ENCODE measurements at regions not wholly inside any gene's neighbourhood (a gene's known extent, or its start where the extent isn't known, plus 50 kb on each side); places are given as distances from the start of the nearest gene placed in this dataset.

- no peaks in the 10 kb centered on the region for H3K36me3 ChIP-seq
- H3K4me3 ChIP-seq = no peak overlapping the region
- H3K4me1 Mint-ChIP-seq = peaks cover 25% of the 10 kb centered on the region
- H3K27me3 ChIP-seq = peaks cover 71% of the 10 kb centered on the region
- peaks cover 14% of the 10 kb centered on the region for H3K4me1 ChIP-seq
- H3F3A ChIP-seq (ENCODE audit: low read depth) = peaks cover 15% of the 10 kb centered on the region
- no peak overlapping the region for H3K27ac Mint-ChIP-seq
- TF ChIP-seq EZH2 (IDR thresholded peaks at IDR 0.05) (no peak), EZH2phosphoT487 (IDR thresholded peaks at IDR 0.05) (no peak), CTCF (IDR thresholded peaks at IDR 0.05) (no peak)
- H2AFZ ChIP-seq (replicated peaks) = no peak overlapping the region
- H3K9me3 ChIP-seq (ENCODE audit: low read depth) = no peaks in the 10 kb centered on the region
- H3K27ac ChIP-seq = no peak overlapping the region
- peaks cover 4% of the 10 kb centered on the region for H3K27me3 Mint-ChIP-seq (ENCODE audit: insufficient read depth, low read depth)
- peaks cover 13% of the 10 kb centered on the region for H4K20me1 ChIP-seq (ENCODE audit: low read depth)
- H3K79me2 ChIP-seq (ENCODE audit: low read depth) = no peaks in the 10 kb centered on the region
- no peaks in the 10 kb centered on the region for H3K36me3 Mint-ChIP-seq
- no peak overlapping the region for H3K4me2 ChIP-seq
- DNase-seq (ENCODE audit: low spot score) = no peak
- H3K4me3 Mint-ChIP-seq = no peak overlapping the region
- no peak overlapping the region for H3K9ac ChIP-seq
- no peaks in the 10 kb centered on the region for H3K9me3 Mint-ChIP-seq
These were observed 344.5 kb downstream of the MFSD1 start for GRCh38 chr3:159146392-159146791.

DNA sequence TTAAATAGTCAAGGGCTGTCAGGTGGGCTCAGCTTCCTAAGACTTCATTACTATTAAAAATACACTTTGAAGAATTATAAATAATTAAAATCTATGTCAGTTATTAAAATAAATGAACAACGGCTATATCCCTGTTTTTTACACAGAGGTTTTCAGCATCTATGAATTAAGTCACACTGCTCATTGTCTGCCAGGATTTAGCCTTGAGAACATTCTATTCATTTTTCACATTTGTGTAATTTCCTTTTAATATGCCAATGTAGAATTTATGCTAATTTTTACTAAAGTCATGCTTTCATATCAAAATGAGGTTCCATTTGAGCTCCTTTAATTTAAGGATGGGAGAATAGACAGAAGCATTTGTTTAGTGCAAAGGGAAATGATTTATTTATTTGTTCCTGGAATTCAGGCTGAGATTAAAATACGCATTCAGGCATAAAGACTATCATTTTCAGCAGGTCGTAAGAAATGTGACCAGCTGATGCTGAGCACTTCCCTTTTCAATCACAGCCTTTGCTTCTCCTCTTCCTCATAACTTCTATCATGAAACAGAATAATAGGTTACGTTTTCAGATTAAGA lies 345.1 kb downstream of the MFSD1 start:
- peaks cover 14% of the 10 kb centered on the region for H3K4me1 ChIP-seq
- H2AFZ ChIP-seq (replicated peaks) = no peak overlapping the region
- H3K4me2 ChIP-seq = no peak overlapping the region
- no peaks in the 10 kb centered on the region for H3K36me3 ChIP-seq
- no peak for DNase-seq (ENCODE audit: low spot score)
- Mint-ChIP-seq H3K9me3 (no peaks in the 10 kb centered on the region), H3K36me3 (no peaks in the 10 kb centered on the region), H3K27me3 (ENCODE audit: insufficient read depth, low read depth) (peaks cover 4% of the 10 kb centered on the region), H3K4me3 (no peak overlapping the region), H3K27ac (no peak overlapping the region), H3K4me1 (peaks cover 25% of the 10 kb centered on the region)
- peaks cover 76% of the 10 kb centered on the region for H3K27me3 ChIP-seq
- H3K79me2 ChIP-seq (ENCODE audit: low read depth) = no peaks in the 10 kb centered on the region
- H3K27ac ChIP-seq = no peak overlapping the region
- no peak overlapping the region for H3K4me3 ChIP-seq
- peaks cover 15% of the 10 kb centered on the region for H3F3A ChIP-seq (ENCODE audit: low read depth)
- peaks cover 13% of the 10 kb centered on the region for H4K20me1 ChIP-seq (ENCODE audit: low read depth)
- H3K9ac ChIP-seq = no peak overlapping the region
- no peak for TF ChIP-seq CTCF (IDR thresholded peaks at IDR 0.05)
- no peak for TF ChIP-seq EZH2phosphoT487 (IDR thresholded peaks at IDR 0.05)
- TF ChIP-seq EZH2 (IDR thresholded peaks at IDR 0.05) = no peak
- no peaks in the 10 kb centered on the region for H3K9me3 ChIP-seq (ENCODE audit: low read depth)

GRCh38 chr3:159147813-159148212 lies 346.0 kb downstream of the MFSD1 start:
- Mint-ChIP-seq H3K27me3 (ENCODE audit: insufficient read depth, low read depth) (peaks cover 4% of the 10 kb centered on the region), H3K4me1 (peaks cover 25% of the 10 kb centered on the region), H3K27ac (no peak overlapping the region), H3K9me3 (no peaks in the 10 kb centered on the region), H3K4me3 (no peak overlapping the region), H3K36me3 (no peaks in the 10 kb centered on the region)
- Histone ChIP-seq H3K4me2 (no peak overlapping the region), H2AFZ (replicated peaks) (no peak overlapping the region), H3K9me3 (ENCODE audit: low read depth) (no peaks in the 10 kb centered on the region), H3K27ac (no peak overlapping the region), H3K36me3 (no peaks in the 10 kb centered on the region), H4K20me1 (ENCODE audit: low read depth) (peaks cover 13% of the 10 kb centered on the region), H3K79me2 (ENCODE audit: low read depth) (no peaks in the 10 kb centered on the region), H3K4me3 (no peak overlapping the region), H3F3A (ENCODE audit: low read depth) (peaks cover 15% of the 10 kb centered on the region), H3K9ac (no peak overlapping the region), H3K27me3 (peaks cover 81% of the 10 kb centered on the region), H3K4me1 (peaks cover 14% of the 10 kb centered on the region)
- no peak for DNase-seq (ENCODE audit: low spot score)
- TF ChIP-seq EZH2phosphoT487 (IDR thresholded peaks at IDR 0.05) = no peak
- TF ChIP-seq CTCF (IDR thresholded peaks at IDR 0.05) = no peak
- TF ChIP-seq EZH2 (IDR thresholded peaks at IDR 0.05) = no peak
